WTC11 (cell line): ENCODE measurements at regions not wholly inside any gene's neighbourhood (a gene's known extent, or its start where the extent isn't known, plus 50 kb on each side); places are given as distances from the start of the nearest gene placed in this dataset.

ENCODE experiments used
- ATAC-seq: fragments of 200-7000 bp; cut with Tn5 transposase; 2 replicates; pipeline ENCODE4 v1.10.0; 2021; ENCODE audit warnings: mild to moderate bottlenecking, moderate library complexity
- CTCF ChIA-PET: fragments of 300-600 bp; sonication (Branson Sonifier 250); formaldehyde crosslinking; loops from one replicate; lab custom pipeline; 2021; ENCODE audit warnings: antibody characterized with exemption; lab: Charles Lee
- POLR2A ChIA-PET: fragments of 350-600 bp; sonication (Branson Sonifier 250); formaldehyde crosslinking; loops from one replicate; lab custom pipeline; 2021; ENCODE audit warnings: antibody characterized with exemption; lab: Charles Lee
- DNase-seq: peaks from one replicate; pipeline ENCODE4 v3.0.0; 2021; ENCODE audit warnings: low spot score
- H3K27ac Mint-ChIP-seq: 2 replicates; pipeline ENCODE4 v1.8.0; 2021; ENCODE audit warnings: mixed read lengths
- H3K27me3 Mint-ChIP-seq: 2 replicates; pipeline ENCODE4 v1.8.0; 2021; ENCODE audit warnings: low read depth, mild to moderate bottlenecking, moderate library complexity, mixed read lengths
- H3K36me3 Mint-ChIP-seq: 2 replicates; pipeline ENCODE4 v1.8.0; 2021; ENCODE audit warnings: mixed read lengths
- H3K4me1 Mint-ChIP-seq: 2 replicates; pipeline ENCODE4 v1.8.0; 2022; ENCODE audit warnings: mixed read lengths
- H3K4me3 Mint-ChIP-seq: 2 replicates; pipeline ENCODE4 v1.8.0; 2021; ENCODE audit warnings: mild to moderate bottlenecking, moderate library complexity, mixed read lengths
- H3K9me3 Mint-ChIP-seq: 2 replicates; pipeline ENCODE4 v1.8.0; 2021; ENCODE audit warnings: mixed read lengths
- ATF1 ChIP-seq: sonication (generic); formaldehyde crosslinking; IDR thresholded peaks from 2 replicates; pipeline ENCODE4 v1.8.1; 2023; ENCODE audit warnings: mild to moderate bottlenecking, moderate library complexity, missing genetic modification reagents
- ESRRA ChIP-seq: sonication (generic); formaldehyde crosslinking; IDR thresholded peaks from 2 replicates; pipeline ENCODE4 v1.8.1; 2022; ENCODE audit warnings: mild to moderate bottlenecking, missing genetic modification reagents, borderline replicate concordance
- FOXJ3 ChIP-seq: sonication (generic); formaldehyde crosslinking; IDR thresholded peaks from 2 replicates; pipeline ENCODE4 v1.9.0; 2021; ENCODE audit warnings: missing genetic modification reagents, mild to moderate bottlenecking, borderline replicate concordance
- GRHL2 ChIP-seq: fragments of 250-450 bp; sonication (Bioruptor Pico); IDR thresholded peaks from 2 replicates; pipeline ENCODE4 v1.8.0; 2022; ENCODE audit warnings: mild to moderate bottlenecking, moderate library complexity; ENCODE audit not compliant: insufficient replicate concordance, severe bottlenecking
- JUN ChIP-seq: sonication (generic); formaldehyde crosslinking; IDR thresholded peaks from 2 replicates; pipeline ENCODE4 v1.8.0; 2023; ENCODE audit warnings: mild to moderate bottlenecking, missing genetic modification reagents
- NFATC4 ChIP-seq: fragments of 250-450 bp; sonication (Bioruptor Pico); IDR thresholded peaks from 2 replicates; pipeline ENCODE4 v1.9.0; 2021; ENCODE audit warnings: mild to moderate bottlenecking
- NR1H2 ChIP-seq: sonication (generic); formaldehyde crosslinking; IDR thresholded peaks from 2 replicates; pipeline ENCODE4 v1.9.0; 2021; ENCODE audit warnings: mild to moderate bottlenecking, moderate library complexity, missing genetic modification reagents
- RELA ChIP-seq: sonication (generic); formaldehyde crosslinking; IDR thresholded peaks from 2 replicates; pipeline ENCODE4 v1.8.1; 2022; ENCODE audit warnings: missing genetic modification reagents, mild to moderate bottlenecking, borderline replicate concordance
- SMAD4 ChIP-seq: sonication (generic); formaldehyde crosslinking; IDR thresholded peaks from 2 replicates; pipeline ENCODE4 v1.8.0; 2022; ENCODE audit warnings: mild to moderate bottlenecking, missing genetic modification reagents
- SOX15 ChIP-seq: fragments of 250-450 bp; sonication (Bioruptor Pico); IDR thresholded peaks from 2 replicates; pipeline ENCODE4 v1.9.0; 2021; ENCODE audit warnings: mild to moderate bottlenecking
- SP1 ChIP-seq: sonication (generic); formaldehyde crosslinking; conservative IDR thresholded peaks from 2 replicates; pipeline ENCODE4 v1.8.1; 2022; ENCODE audit warnings: missing genetic modification reagents
- TEAD1 ChIP-seq: sonication (generic); formaldehyde crosslinking; IDR thresholded peaks from 2 replicates; pipeline ENCODE4 v1.8.0; 2022; ENCODE audit warnings: mild to moderate bottlenecking, missing genetic modification reagents
- ZNF121 ChIP-seq: sonication (generic); formaldehyde crosslinking; IDR thresholded peaks from 2 replicates; pipeline ENCODE4 v1.8.0; 2023; ENCODE audit warnings: missing genetic modification reagents
- ZNF232 ChIP-seq: sonication (generic); formaldehyde crosslinking; IDR thresholded peaks from 2 replicates; pipeline ENCODE4 v1.8.0; 2022; ENCODE audit warnings: mild to moderate bottlenecking, missing genetic modification reagents
- ZNF263 ChIP-seq: sonication (generic); formaldehyde crosslinking; IDR thresholded peaks from 2 replicates; pipeline ENCODE4 v1.8.1; 2022; ENCODE audit warnings: low read depth, mild to moderate bottlenecking, moderate library complexity, missing genetic modification reagents
- ZNF396 ChIP-seq: fragments of 250-450 bp; sonication (Bioruptor Pico); IDR thresholded peaks from 2 replicates; pipeline ENCODE4 v1.8.0; 2021; ENCODE audit warnings: mild to moderate bottlenecking, moderate library complexity, borderline replicate concordance
- TF ChIP-seq, protein P1 (sequence below): sonication (generic); formaldehyde crosslinking; IDR thresholded peaks from 2 replicates; pipeline ENCODE4 v1.8.1; 2023; ENCODE audit warnings: mild to moderate bottlenecking, missing genetic modification reagents, moderate library complexity
- TF ChIP-seq, protein P2 (sequence below): fragments of 250-450 bp; sonication (Bioruptor Pico); IDR thresholded peaks from 2 replicates; pipeline ENCODE4 v1.9.0; 2021; ENCODE audit warnings: mild to moderate bottlenecking, borderline replicate concordance
- TF ChIP-seq, protein P3 (sequence below): fragments of 250-450 bp; sonication (Bioruptor Pico); conservative IDR thresholded peaks from 2 replicates; pipeline ENCODE4 v1.9.0; 2021; ENCODE audit warnings: mild to moderate bottlenecking
- TF ChIP-seq, protein P4 (sequence below): sonication (generic); formaldehyde crosslinking; IDR thresholded peaks from 2 replicates; pipeline ENCODE4 v1.8.1; 2022; ENCODE audit warnings: low read depth, missing genetic modification reagents, borderline replicate concordance

DNA sequence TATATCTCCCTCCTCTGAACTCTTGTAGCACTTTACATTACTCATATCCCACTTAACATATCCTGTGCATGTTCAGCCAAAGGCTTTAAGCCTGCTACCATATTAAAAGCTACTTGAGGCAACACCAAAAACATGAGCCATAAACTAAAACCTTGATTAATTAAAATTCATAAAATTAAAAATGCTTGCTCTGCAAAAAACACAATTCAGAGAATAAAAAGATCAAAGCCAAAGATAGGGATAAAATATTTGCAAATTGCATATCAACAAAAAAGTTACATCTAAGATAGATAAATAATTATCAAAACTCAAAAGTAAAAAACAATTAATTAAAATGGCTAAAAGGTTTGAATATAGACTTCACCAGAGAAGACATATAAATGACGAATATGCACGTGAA is 495.4 kb upstream of the PIK3C3 start:
- Mint-ChIP-seq H3K27ac (no peak overlapping the region), H3K4me1 (peaks cover 41% of the 10 kb centered on the region), H3K27me3 (no peaks in the 10 kb centered on the region), H3K9me3 (no peaks in the 10 kb centered on the region), H3K36me3 (no peaks in the 10 kb centered on the region), H3K4me3 (no peak overlapping the region)
- POLR2A ChIA-PET = no interaction called here
- DNase-seq (no peak), ATAC-seq (no peak)
- TF ChIP-seq, protein P1, sequence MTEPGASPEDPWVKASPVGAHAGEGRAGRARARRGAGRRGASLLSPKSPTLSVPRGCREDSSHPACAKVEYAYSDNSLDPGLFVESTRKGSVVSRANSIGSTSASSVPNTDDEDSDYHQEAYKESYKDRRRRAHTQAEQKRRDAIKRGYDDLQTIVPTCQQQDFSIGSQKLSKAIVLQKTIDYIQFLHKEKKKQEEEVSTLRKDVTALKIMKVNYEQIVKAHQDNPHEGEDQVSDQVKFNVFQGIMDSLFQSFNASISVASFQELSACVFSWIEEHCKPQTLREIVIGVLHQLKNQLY = no peak
- TF ChIP-seq GRHL2 = no peak
- TF ChIP-seq RELA = no peak
- no peak for TF ChIP-seq SMAD4 (CRISPR knock-in tag)
- TF ChIP-seq TEAD1 (CRISPR knock-in tag) = no peak
- CTCF ChIA-PET = no interaction called here

DNA sequence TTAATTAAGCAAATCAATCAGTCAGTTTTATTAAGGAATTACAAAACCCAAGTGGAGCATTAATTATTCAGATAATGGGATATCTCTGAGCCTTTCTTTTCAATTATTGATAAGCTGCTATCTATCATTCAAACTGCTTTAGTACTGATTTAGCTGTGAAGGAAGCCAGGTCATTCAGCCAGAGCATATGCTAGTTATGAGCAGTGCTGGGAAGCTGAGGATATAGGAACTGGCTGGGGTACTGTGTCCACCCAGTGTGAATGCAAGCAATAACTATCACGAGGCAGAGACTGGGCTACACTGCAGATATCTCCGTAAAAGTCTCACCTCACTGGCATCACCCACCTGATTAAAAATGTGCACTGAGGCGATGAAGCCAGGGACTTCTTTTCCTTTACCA is 496.7 kb upstream of the PIK3C3 start:
- POLR2A ChIA-PET = no interaction called here
- ATAC-seq = no peak
- Mint-ChIP-seq H3K4me3 (no peak overlapping the region), H3K27ac (no peak overlapping the region), H3K4me1 (peaks cover 36% of the 10 kb centered on the region), H3K9me3 (peaks cover 9% of the 10 kb centered on the region; the same call in 1 of the 2 replicates), H3K27me3 (no peaks in the 10 kb centered on the region), H3K36me3 (no peaks in the 10 kb centered on the region)
- no peak for DNase-seq
- CTCF ChIA-PET = no interaction called here
- no peak for TF ChIP-seq ZNF263 (CRISPR knock-in tag)
- no peak for TF ChIP-seq SOX15 (CRISPR knock-in tag)
- TF ChIP-seq JUN (CRISPR knock-in tag) = no peak
- TF ChIP-seq, protein P2, sequence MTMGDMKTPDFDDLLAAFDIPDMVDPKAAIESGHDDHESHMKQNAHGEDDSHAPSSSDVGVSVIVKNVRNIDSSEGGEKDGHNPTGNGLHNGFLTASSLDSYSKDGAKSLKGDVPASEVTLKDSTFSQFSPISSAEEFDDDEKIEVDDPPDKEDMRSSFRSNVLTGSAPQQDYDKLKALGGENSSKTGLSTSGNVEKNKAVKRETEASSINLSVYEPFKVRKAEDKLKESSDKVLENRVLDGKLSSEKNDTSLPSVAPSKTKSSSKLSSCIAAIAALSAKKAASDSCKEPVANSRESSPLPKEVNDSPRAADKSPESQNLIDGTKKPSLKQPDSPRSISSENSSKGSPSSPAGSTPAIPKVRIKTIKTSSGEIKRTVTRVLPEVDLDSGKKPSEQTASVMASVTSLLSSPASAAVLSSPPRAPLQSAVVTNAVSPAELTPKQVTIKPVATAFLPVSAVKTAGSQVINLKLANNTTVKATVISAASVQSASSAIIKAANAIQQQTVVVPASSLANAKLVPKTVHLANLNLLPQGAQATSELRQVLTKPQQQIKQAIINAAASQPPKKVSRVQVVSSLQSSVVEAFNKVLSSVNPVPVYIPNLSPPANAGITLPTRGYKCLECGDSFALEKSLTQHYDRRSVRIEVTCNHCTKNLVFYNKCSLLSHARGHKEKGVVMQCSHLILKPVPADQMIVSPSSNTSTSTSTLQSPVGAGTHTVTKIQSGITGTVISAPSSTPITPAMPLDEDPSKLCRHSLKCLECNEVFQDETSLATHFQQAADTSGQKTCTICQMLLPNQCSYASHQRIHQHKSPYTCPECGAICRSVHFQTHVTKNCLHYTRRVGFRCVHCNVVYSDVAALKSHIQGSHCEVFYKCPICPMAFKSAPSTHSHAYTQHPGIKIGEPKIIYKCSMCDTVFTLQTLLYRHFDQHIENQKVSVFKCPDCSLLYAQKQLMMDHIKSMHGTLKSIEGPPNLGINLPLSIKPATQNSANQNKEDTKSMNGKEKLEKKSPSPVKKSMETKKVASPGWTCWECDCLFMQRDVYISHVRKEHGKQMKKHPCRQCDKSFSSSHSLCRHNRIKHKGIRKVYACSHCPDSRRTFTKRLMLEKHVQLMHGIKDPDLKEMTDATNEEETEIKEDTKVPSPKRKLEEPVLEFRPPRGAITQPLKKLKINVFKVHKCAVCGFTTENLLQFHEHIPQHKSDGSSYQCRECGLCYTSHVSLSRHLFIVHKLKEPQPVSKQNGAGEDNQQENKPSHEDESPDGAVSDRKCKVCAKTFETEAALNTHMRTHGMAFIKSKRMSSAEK (CRISPR knock-in tag) = no peak
- no peak for TF ChIP-seq SMAD4 (CRISPR knock-in tag)
- TF ChIP-seq NR1H2 (CRISPR knock-in tag) = no peak
- no peak for TF ChIP-seq FOXJ3 (CRISPR knock-in tag)
- no peak for TF ChIP-seq ZNF232 (CRISPR knock-in tag)
- no peak for TF ChIP-seq ATF1
- no peak for TF ChIP-seq ZNF121
- TF ChIP-seq ZNF396 = no peak
- TF ChIP-seq, protein P3, sequence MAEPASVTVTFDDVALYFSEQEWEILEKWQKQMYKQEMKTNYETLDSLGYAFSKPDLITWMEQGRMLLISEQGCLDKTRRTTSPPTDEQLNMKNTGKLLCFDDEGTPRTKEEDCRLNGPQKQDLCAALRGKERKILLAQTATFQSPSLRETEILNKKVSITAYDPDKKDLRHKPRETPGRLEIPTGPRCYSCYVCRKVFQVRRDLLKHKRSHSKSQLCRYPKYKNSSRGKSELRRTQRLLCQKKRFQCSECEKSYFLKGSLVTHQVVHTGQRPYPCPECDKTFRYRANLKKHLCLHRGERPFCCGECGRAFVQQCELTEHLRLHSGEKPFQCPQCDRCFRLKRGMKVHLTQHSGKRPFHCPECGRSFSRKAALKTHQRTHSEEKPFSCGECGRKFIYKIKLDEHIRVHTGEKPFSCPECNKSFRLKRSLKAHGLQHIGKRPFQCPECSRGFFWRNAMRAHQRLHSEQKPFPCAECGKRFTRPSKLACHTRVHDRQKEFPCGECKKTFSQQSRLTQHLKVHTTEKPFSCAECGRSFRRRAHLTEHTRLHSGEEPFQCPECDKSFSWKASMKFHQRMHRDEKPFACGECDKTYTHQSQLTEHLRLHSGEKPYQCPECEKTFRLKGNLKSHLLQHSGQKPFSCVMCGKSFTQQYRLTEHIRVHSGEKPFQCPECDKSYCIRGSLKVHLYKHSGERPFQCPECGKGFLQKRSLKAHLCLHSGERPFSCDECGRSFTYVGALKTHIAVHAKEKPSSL (CRISPR knock-in tag) = no peak
- no peak for TF ChIP-seq ESRRA (CRISPR knock-in tag)
- TF ChIP-seq SP1 = no peak
- no peak for TF ChIP-seq NFATC4 (CRISPR knock-in tag)
- TF ChIP-seq, protein P4, sequence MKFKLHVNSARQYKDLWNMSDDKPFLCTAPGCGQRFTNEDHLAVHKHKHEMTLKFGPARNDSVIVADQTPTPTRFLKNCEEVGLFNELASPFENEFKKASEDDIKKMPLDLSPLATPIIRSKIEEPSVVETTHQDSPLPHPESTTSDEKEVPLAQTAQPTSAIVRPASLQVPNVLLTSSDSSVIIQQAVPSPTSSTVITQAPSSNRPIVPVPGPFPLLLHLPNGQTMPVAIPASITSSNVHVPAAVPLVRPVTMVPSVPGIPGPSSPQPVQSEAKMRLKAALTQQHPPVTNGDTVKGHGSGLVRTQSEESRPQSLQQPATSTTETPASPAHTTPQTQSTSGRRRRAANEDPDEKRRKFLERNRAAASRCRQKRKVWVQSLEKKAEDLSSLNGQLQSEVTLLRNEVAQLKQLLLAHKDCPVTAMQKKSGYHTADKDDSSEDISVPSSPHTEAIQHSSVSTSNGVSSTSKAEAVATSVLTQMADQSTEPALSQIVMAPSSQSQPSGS (CRISPR knock-in tag) = no peak
